ENCODE measurements at regions not wholly inside any gene's neighbourhood (a gene's known extent, or its start where the extent isn't known, plus 50 kb on each side); places are given as distances from the start of the nearest gene placed in this dataset.

DNA sequence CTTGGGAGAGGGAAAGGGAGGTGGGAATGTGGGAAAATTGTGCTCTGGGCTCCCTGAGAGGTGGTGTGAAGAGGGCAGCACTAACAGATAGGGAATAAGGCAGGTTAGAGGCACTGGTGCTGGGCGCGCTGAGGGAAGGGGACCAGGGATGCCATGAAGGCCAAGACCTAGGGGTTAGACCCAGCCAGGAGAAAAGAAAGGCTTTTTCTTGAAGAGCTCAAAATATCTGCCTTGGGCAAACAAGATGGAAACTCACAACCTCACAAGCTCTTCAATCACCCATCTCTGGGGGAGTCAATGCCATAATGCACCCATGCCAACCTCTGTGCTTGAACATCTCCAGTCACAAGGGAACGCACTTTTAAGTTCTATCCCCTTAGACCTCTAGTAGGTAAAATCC lies 363.6 kb upstream of the CHD6 start (continued):
- TF ChIP-seq, protein P1, sequence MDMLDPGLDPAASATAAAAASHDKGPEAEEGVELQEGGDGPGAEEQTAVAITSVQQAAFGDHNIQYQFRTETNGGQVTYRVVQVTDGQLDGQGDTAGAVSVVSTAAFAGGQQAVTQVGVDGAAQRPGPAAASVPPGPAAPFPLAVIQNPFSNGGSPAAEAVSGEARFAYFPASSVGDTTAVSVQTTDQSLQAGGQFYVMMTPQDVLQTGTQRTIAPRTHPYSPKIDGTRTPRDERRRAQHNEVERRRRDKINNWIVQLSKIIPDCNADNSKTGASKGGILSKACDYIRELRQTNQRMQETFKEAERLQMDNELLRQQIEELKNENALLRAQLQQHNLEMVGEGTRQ (IDR thresholded peaks at IDR 0.05; ENCODE audit: low read length), result no peak
- no peak for TF ChIP-seq BCL11A (IDR thresholded peaks at IDR 0.05; ENCODE audit: low read depth in 2 of 2, low read length in 2 of 2)

Data from H1 (cell line).